GM10266 (cell line): ENCODE measurements at regions not wholly inside any gene's neighbourhood (a gene's known extent, or its start where the extent isn't known, plus 50 kb on each side); places are given as distances from the start of the nearest gene placed in this dataset.

ENCODE experiments used
- DNase-seq: peaks from one replicate; pipeline ENCODE4 v3.0.0; 2012; ENCODE audit errors: extremely low spot score
- TF ChIP-seq, protein P1 (sequence below): IDR thresholded peaks from 2 replicates; pipeline ENCODE4 v1.5.1; 2012; ENCODE audit warnings: mild to moderate bottlenecking, low read depth; ENCODE audit not compliant: control insufficient read depth, insufficient read depth; ENCODE audit errors: missing control alignments

DNA sequence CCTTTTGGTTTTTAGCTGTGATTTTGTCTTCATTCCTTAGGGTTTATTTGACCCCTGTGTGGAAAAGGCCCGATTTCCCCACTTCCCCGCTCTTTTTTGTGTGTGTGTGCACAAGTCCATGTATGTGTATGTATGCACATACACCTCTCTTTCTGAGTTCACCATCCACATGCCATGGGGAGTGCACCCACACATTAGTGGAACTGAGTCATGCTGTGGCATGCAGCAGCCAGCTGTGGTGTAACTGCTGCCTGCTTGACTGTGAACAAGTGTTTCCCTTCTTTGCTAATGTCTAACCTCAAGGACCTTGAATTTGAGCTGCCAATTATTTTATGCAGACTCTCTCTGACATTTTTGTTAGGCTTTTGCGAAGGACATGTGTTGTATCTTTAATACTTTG lies 434.9 kb upstream of the TPM1 start:
- DNase-seq = no peak
- TF ChIP-seq, protein P1, sequence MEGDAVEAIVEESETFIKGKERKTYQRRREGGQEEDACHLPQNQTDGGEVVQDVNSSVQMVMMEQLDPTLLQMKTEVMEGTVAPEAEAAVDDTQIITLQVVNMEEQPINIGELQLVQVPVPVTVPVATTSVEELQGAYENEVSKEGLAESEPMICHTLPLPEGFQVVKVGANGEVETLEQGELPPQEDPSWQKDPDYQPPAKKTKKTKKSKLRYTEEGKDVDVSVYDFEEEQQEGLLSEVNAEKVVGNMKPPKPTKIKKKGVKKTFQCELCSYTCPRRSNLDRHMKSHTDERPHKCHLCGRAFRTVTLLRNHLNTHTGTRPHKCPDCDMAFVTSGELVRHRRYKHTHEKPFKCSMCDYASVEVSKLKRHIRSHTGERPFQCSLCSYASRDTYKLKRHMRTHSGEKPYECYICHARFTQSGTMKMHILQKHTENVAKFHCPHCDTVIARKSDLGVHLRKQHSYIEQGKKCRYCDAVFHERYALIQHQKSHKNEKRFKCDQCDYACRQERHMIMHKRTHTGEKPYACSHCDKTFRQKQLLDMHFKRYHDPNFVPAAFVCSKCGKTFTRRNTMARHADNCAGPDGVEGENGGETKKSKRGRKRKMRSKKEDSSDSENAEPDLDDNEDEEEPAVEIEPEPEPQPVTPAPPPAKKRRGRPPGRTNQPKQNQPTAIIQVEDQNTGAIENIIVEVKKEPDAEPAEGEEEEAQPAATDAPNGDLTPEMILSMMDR = no peak

DNA sequence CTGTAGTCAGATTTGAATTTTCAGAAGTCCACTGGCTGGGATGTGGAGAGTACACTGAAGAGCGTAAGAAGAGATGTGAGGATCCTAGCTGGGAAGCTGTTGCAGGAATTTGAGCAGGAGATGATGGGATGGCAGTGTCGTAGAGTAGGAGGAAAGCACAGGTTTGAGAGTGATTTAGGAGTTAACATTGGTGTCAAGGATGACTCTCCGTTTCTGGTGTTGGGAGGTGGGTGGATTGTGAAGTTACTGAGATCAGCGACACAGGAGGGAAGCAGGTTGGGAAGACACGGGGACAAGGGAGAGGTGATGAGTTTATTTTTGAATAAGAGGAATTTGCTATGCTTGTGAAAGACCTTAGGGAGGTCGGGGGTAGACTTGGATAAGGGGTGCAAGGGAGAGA lies 434.2 kb upstream of the TPM1 start:
- TF ChIP-seq, protein P1 = no peak
- DNase-seq = no peak

DNA sequence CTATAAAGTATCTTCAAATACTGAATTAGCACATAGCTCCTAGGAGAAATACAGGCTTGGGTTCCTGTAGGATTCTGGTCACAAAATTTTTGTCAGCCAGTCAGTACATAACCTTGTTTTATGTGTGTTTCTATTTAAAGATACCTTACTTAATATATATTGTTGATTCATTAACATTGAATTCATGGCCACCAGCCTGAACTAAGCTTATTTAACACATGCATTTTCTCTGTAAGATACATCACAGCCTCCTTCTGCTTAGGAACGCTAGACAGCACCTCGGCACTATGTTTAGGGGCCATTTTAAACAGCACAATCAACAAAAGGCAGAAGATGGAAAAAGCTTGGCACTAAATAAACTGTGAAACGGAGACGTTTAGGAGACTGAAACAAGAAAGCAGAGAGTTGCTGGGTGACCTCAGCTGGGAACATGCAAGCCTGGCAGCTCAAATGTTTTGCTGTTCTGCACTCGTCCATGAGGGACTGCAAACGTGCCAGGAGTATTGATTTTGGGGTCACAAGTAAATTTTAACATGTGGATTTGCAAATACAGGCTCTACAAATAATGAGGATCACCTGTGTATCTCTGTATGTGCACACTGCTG lies 432.2 kb upstream of the TPM1 start:
- TF ChIP-seq, protein P1 = no peak
- no peak for DNase-seq

DNA sequence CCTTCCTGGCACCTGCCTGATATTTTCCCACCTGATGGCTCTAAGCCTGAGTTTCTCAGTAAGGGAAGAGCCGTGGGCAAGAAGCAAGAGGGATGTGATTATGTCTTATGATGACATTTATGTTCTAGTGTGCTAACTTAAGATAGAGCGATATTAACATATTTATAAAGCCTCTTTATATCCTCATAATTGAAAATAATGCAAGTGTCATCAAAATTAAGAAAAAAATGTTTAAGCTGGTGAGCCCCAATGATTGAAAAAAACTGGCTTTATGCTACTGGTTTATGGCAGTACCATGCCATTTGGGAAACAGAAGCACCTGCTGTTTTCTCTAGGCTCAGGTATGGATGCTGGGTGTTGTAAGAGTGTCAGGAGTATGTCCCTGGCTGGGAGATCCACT lies 431.5 kb upstream of the TPM1 start:
- DNase-seq = no peak
- TF ChIP-seq, protein P1 = no peak

DNA sequence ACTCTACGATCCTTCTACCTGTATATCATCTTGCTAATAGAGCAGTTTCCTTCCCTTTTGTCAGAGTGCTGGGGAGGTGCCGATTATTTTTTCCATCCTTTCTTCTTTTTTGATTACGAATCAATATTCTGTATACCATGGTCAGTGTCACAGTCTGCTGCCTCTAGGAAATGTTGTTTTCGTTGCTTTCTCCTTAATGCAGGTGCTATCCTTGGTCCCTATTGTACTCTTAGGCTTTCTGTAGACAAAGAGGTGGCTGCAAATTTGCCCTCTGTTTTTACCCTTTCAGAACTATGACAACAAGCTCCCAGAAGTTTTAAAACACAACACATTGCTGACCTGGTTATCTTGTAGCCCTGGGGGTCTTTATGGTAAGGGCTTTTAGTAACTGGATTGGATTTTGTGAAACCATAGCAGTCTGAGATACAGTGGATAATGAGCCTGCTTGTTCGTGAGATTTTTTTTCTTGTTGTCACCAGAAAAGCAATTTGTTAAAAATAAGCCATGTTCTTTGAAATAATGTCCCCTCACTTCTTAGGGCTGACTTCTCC lies 430.3 kb upstream of the TPM1 start:
- TF ChIP-seq, protein P1 = no peak
- DNase-seq = no peak

DNA sequence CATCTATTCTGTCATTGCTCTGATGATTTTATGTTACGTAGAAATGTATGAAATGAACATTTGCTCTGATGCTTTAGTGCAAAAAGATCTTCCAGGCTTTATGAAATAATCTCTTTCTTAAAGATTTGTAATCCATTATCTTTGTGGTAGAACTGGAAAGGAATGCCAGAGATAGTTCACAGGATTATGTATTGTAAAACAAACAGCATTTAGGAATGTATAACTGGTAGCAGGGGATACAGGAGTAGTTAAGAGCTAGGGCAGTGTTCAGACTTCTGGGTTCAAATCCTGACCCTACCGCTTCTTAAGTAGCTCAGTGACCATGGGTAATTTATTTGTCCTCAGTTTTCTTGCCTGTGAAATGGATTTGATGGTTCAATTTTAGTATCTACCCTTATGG lies 429.8 kb upstream of the TPM1 start:
- TF ChIP-seq, protein P1 = no peak
- no peak for DNase-seq

DNA sequence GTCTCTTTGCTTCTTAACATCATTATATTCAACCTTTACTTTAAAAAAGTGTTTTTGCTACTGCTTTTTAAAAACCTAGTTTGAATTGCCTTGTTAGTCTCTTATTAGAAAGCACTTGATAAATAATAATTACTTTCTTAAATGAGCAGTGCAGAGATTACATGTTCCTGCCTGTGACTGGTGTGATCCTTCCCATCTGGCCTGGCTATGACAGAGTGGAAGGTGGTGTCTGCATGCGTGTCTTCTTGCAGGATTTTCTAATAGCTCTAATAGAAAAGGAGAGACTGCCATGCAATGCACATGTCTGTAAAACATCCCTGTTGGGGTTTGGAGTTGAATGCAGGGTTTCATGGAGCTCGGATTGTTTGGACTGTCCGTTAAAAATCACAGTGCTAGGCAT lies 425.8 kb upstream of the TPM1 start:
- DNase-seq = no peak
- TF ChIP-seq, protein P1 = no peak
